Fibroblast of villous mesenchyme (primary cell): ENCODE measurements at regions not wholly inside any gene's neighbourhood (a gene's known extent, or its start where the extent isn't known, plus 50 kb on each side); places are given as distances from the start of the nearest gene placed in this dataset.

Experiments used
- DNase-seq: peaks from one replicate; pipeline ENCODE4 v3.0.0-alpha.2; 2010; ENCODE audit warnings: low read depth
- H3K4me3 ChIP-seq: 2 replicates; pipeline ENCODE4 v1.5.1; 2011; ENCODE audit warnings: low read depth, mild to moderate bottlenecking, low read length
- TF ChIP-seq, protein P1 (sequence below): IDR thresholded peaks from 2 replicates; pipeline ENCODE4 v1.5.1; 2012; ENCODE audit warnings: low read depth, mild to moderate bottlenecking, low read length; ENCODE audit not compliant: insufficient read depth

DNA sequence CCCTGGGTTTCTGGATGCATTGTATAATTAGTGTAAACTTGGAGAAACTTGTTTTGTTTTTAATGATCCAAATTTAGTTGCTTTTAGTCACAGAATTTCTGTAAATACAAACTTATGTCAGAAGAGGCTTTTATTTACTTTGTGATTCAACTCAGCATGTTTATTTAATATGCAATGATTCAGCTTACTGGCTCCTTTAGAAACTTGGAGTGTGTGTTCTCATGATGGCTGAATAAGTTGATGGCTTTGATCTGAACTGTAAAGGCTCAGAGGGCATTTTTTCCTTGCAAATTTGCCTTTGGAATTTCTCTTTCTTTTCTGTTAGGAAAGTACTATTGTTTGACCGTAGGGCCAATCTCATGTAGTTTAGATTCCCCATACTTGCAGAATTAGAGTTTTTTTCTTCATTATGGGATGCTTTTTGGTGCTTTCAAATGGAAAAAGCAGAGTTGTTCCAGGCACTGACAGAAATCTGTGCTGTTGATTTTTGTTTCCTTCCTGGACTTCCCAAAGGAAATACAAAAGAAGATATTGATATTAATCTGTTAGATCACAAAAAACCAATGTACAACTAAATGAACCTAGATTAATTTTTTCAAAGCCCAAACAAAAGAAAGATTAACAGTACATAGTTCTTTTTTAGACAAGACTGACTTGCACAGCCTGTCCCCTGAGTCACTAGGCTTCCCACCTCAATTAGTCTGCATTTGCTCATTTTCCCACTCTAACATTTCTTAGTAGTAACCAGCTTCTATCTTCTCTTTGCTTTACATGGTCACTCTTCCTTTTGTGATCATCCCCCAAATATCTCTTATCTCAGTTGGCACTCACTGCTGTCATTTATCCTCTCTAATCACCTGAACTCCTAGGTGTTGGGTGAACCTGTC is 96.8 kb upstream of the AGR3 start:
- peak; percentile 72 for DNase-seq
- H3K4me3 ChIP-seq = no peak overlapping the region
- TF ChIP-seq, protein P1, sequence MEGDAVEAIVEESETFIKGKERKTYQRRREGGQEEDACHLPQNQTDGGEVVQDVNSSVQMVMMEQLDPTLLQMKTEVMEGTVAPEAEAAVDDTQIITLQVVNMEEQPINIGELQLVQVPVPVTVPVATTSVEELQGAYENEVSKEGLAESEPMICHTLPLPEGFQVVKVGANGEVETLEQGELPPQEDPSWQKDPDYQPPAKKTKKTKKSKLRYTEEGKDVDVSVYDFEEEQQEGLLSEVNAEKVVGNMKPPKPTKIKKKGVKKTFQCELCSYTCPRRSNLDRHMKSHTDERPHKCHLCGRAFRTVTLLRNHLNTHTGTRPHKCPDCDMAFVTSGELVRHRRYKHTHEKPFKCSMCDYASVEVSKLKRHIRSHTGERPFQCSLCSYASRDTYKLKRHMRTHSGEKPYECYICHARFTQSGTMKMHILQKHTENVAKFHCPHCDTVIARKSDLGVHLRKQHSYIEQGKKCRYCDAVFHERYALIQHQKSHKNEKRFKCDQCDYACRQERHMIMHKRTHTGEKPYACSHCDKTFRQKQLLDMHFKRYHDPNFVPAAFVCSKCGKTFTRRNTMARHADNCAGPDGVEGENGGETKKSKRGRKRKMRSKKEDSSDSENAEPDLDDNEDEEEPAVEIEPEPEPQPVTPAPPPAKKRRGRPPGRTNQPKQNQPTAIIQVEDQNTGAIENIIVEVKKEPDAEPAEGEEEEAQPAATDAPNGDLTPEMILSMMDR = no peak

GRCh38 chr7:16980539-16980938 is 98.8 kb upstream of the AGR3 start:
- TF ChIP-seq, protein P1 = no peak
- no peak overlapping the region for H3K4me3 ChIP-seq
- no peak for DNase-seq

GRCh38 chr7:16982640-16983350 is 101.0 kb upstream of the AGR3 start:
- peak; percentile 66 for DNase-seq
- TF ChIP-seq, protein P1 = peak; percentile 98
- no peak overlapping the region for H3K4me3 ChIP-seq

GRCh38 chr7:16984375-16984774 is 102.6 kb upstream of the AGR3 start:
- TF ChIP-seq, protein P1 = no peak
- no peak overlapping the region for H3K4me3 ChIP-seq
- DNase-seq = no peak

- DNase-seq = no peak
- no peak overlapping the region for H3K4me3 ChIP-seq
- TF ChIP-seq, protein P1 = no peak
Observed at GRCh38 chr7:16985621-16986020, 103.8 kb upstream of the AGR3 start.

DNA sequence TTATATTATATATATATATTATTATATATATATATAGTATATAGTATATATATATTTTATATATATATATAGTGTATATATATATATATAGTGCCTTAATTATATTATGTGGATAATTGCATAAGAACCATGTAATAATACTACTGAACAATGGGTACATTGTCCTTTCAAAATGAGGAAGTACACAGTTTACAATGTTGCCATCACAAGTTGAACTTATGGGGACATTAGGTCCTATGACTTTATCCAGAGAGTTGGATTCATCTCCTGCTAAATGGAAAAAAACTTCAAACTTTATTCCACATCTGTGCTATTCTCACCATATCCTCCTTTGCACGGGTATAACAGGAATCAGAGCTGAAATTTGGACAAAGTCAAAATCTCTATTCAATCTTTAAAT is 105.0 kb upstream of the AGR3 start:
- TF ChIP-seq, protein P1 = no peak
- H3K4me3 ChIP-seq = no peak overlapping the region
- DNase-seq = no peak
